ENCODE measurements at regions not wholly inside any gene's neighbourhood (a gene's known extent, or its start where the extent isn't known, plus 50 kb on each side); places are given as distances from the start of the nearest gene placed in this dataset.

DNA sequence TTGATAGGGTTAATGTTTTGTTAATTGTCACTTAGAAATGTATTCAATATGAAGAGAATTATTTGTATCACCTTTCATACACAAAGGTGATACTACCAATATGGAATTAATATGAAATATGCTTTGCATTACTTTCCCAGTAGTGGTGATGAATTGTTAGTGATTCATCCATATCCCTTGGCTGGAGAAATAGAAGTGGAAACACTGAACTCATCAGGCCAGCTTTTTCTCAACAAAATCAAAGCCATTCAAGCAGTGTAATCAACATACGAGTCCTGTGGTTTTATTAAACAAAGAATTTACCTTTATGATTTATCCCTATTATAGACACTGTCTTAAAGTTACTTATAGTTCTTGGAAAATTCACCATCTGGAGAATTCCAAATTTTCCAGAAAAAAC is 264.0 kb upstream of the MEF2C start:
- DNase-seq (no peak), FAIRE-seq (no peak)
- Histone ChIP-seq H3K9ac (ENCODE audit: low read length in 3 of 3) (no peak overlapping the region), H3K36me3 (ENCODE audit: control insufficient read depth in 2 of 3, insufficient read depth in 3 of 3, low read length in 3 of 3) (no peaks in the 10 kb centered on the region), H3K9me3 (ENCODE audit: control insufficient read depth in 2 of 3, insufficient read depth in 1 of 3, low read length in 3 of 3) (no peaks in the 10 kb centered on the region), H3K27ac (ENCODE audit: low read depth in 2 of 2, low read length in 2 of 2) (no peak overlapping the region), H3K27me3 (ENCODE audit: control insufficient read depth, insufficient read depth, low read length) (no peaks in the 10 kb centered on the region), H3K4me3 (ENCODE audit: low read length in 3 of 3) (no peak overlapping the region), H3K4me1 (ENCODE audit: control insufficient read depth in 2 of 3, insufficient read depth in 2 of 3, low read depth in 1 of 3, low read length in 3 of 3) (no peaks in the 10 kb centered on the region)
- intact Hi-C loops (cut with DNase I): no loop called here
- TF ChIP-seq, protein P1, sequence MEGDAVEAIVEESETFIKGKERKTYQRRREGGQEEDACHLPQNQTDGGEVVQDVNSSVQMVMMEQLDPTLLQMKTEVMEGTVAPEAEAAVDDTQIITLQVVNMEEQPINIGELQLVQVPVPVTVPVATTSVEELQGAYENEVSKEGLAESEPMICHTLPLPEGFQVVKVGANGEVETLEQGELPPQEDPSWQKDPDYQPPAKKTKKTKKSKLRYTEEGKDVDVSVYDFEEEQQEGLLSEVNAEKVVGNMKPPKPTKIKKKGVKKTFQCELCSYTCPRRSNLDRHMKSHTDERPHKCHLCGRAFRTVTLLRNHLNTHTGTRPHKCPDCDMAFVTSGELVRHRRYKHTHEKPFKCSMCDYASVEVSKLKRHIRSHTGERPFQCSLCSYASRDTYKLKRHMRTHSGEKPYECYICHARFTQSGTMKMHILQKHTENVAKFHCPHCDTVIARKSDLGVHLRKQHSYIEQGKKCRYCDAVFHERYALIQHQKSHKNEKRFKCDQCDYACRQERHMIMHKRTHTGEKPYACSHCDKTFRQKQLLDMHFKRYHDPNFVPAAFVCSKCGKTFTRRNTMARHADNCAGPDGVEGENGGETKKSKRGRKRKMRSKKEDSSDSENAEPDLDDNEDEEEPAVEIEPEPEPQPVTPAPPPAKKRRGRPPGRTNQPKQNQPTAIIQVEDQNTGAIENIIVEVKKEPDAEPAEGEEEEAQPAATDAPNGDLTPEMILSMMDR (IDR thresholded peaks at IDR 0.05; ENCODE audit: borderline replicate concordance, extremely low read depth, insufficient read depth): no peak

DNA sequence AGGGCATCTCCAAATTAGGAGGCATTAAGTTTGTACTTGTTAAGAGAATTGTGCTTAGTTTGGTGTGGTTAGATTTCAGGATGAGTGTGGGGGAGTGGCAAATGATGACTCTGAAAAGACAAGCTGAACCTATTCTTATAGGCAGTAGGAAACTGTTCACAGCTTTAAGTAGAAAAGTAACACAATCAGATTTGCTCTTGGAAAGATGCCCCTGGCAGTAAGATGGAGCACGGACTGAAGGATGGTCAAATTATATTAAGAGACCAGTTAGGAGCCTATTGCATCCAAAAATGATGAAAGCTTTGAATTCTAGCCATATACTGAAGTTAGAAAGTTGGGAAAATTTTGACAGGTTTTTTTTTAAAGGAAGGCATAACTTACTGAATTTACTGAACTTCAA is 254.2 kb upstream of the MEF2C start:
- H3K9me3 ChIP-seq (ENCODE audit: control insufficient read depth in 2 of 3, insufficient read depth in 1 of 3, low read length in 3 of 3): no peaks in the 10 kb centered on the region
- H3K27ac ChIP-seq (ENCODE audit: low read depth in 2 of 2, low read length in 2 of 2): no peak overlapping the region
- intact Hi-C loops (cut with DNase I): no loop called here
- DNase-seq: no peak
- H3K9ac ChIP-seq (ENCODE audit: low read length in 3 of 3): no peak overlapping the region
- FAIRE-seq: no peak
- H3K4me1 ChIP-seq (ENCODE audit: control insufficient read depth in 2 of 3, insufficient read depth in 2 of 3, low read depth in 1 of 3, low read length in 3 of 3): no peaks in the 10 kb centered on the region
- no peaks in the 10 kb centered on the region for H3K27me3 ChIP-seq (ENCODE audit: control insufficient read depth, insufficient read depth, low read length)
- H3K36me3 ChIP-seq (ENCODE audit: control insufficient read depth in 2 of 3, insufficient read depth in 3 of 3, low read length in 3 of 3): no peaks in the 10 kb centered on the region
- no peak overlapping the region for H3K4me3 ChIP-seq (ENCODE audit: low read length in 3 of 3)
- TF ChIP-seq, protein P1 (IDR thresholded peaks at IDR 0.05; ENCODE audit: borderline replicate concordance, extremely low read depth, insufficient read depth): no peak

GRCh38 chr5:89133975-89134374 is 251.0 kb upstream of the MEF2C start:
- H3K36me3 ChIP-seq (ENCODE audit: control insufficient read depth in 2 of 3, insufficient read depth in 3 of 3, low read length in 3 of 3): no peaks in the 10 kb centered on the region
- H3K9me3 ChIP-seq (ENCODE audit: control insufficient read depth in 2 of 3, insufficient read depth in 1 of 3, low read length in 3 of 3): no peaks in the 10 kb centered on the region
- no peak overlapping the region for H3K9ac ChIP-seq (ENCODE audit: low read length in 3 of 3)
- TF ChIP-seq, protein P1 (IDR thresholded peaks at IDR 0.05; ENCODE audit: borderline replicate concordance, extremely low read depth, insufficient read depth): no peak
- FAIRE-seq (no peak), DNase-seq (no peak)
- H3K4me1 ChIP-seq (ENCODE audit: control insufficient read depth in 2 of 3, insufficient read depth in 2 of 3, low read depth in 1 of 3, low read length in 3 of 3): no peaks in the 10 kb centered on the region
- no peak overlapping the region for H3K4me3 ChIP-seq (ENCODE audit: low read length in 3 of 3)
- H3K27me3 ChIP-seq (ENCODE audit: control insufficient read depth, insufficient read depth, low read length): no peaks in the 10 kb centered on the region
- intact Hi-C loops (cut with DNase I): no loop called here
- H3K27ac ChIP-seq (ENCODE audit: low read depth in 2 of 2, low read length in 2 of 2): no peak overlapping the region

- Histone ChIP-seq H3K4me1 (ENCODE audit: control insufficient read depth in 2 of 3, insufficient read depth in 2 of 3, low read depth in 1 of 3, low read length in 3 of 3) (no peaks in the 10 kb centered on the region), H3K9ac (ENCODE audit: low read length in 3 of 3) (no peak overlapping the region), H3K4me3 (ENCODE audit: low read length in 3 of 3) (no peak overlapping the region), H3K27ac (ENCODE audit: low read depth in 2 of 2, low read length in 2 of 2) (no peak overlapping the region), H3K9me3 (ENCODE audit: control insufficient read depth in 2 of 3, insufficient read depth in 1 of 3, low read length in 3 of 3) (no peaks in the 10 kb centered on the region), H3K36me3 (ENCODE audit: control insufficient read depth in 2 of 3, insufficient read depth in 3 of 3, low read length in 3 of 3) (no peaks in the 10 kb centered on the region), H3K27me3 (ENCODE audit: control insufficient read depth, insufficient read depth, low read length) (no peaks in the 10 kb centered on the region)
- TF ChIP-seq, protein P1 (IDR thresholded peaks at IDR 0.05; ENCODE audit: borderline replicate concordance, extremely low read depth, insufficient read depth): no peak
- intact Hi-C loops (cut with DNase I): no loop called here
- no peak for DNase-seq
- no peak for FAIRE-seq
Observed at GRCh38 chr5:89133129-89133528, 250.1 kb upstream of the MEF2C start.
